ENCODE measurements at regions not wholly inside any gene's neighbourhood (a gene's known extent, or its start where the extent isn't known, plus 50 kb on each side); places are given as distances from the start of the nearest gene placed in this dataset.
A peak's percentile ranks its signal among the peaks of the same experiment; 100 is the strongest.
"Not testable (repeated sequence)": the region's sequence is repeated elsewhere in the genome, so short reads cannot be mapped to it uniquely, and the experiment has no call there.

DNA sequence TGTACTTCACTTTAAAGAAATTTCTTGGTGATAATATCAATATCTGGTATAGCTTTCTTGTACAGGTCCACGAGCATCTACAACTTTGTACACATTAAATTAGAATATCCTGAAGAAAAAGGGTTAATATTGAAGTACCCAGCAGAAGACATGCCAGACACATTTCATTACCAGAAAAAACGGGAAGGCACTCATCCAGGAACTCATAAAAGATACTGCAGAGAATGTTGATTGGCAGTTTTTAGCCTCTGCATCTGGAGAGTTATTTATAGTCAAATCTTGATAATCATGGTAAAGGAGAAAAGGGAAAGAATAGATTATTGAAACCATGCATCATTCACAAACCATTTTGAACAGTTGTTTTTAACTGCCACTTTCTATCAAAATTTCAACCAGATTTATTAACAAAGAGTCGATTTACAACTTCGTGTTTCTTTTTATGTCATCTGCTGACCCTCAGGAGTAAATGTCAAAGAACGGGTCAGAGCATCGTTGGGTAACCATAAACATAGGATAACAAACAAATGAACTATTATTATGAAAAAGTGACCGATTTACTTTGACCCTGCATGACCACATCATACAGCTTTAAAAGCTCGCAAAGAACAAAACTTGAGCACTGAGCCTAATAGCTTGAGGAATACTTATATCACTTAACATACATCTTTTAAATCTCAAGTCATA is 229.2 kb upstream of the SGK1 start:
- DNase-seq = no peak

DNA sequence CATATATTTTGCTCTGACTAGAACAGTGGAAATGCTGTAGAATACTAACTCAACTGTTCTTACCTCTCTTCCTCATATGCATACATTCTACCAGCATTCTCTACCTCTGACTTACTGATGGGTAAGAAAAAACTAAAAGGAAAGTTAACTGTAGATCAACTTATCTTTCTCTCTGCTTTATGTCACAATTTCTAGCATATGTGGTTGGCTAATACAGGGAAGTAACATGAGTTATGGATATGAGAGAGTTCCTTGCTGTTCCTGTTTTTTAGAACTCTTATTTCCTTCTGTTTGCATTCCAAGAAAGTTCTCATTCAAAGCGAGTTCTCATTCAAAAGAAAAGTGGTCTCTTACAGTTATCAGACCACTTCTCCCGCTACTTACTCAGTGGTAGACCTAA is 226.8 kb upstream of the SGK1 start:
- no peak for DNase-seq

DNA sequence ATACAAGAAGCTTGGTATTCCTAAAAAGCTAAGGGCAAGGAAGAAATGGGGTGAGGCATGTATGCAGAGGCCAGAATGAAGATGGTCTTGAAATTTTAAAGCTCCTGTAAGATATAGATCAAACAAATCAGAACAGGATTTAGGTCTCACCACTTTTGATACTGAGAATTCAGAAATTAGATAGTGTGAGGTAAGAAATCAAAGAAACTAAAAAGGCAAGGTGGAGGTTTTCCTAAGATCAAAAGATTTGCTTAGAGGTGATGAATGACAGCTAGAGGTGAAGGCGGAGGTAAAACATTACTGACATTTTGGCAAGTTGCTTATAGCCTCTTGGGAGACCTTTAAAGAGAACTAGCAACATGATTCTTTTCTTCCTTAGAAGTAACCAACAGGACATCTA is 225.2 kb upstream of the SGK1 start:
- DNase-seq = no peak

GRCh38 chr6:134541001-134541400 is 223.1 kb upstream of the SGK1 start:
- no peak for DNase-seq

- no peak for DNase-seq
Observed at GRCh38 chr6:134539865-134540323, 222.0 kb upstream of the SGK1 start.

GRCh38 chr6:134537765-134538164 is 219.9 kb upstream of the SGK1 start:
- not testable (repeated sequence) for DNase-seq

DNA sequence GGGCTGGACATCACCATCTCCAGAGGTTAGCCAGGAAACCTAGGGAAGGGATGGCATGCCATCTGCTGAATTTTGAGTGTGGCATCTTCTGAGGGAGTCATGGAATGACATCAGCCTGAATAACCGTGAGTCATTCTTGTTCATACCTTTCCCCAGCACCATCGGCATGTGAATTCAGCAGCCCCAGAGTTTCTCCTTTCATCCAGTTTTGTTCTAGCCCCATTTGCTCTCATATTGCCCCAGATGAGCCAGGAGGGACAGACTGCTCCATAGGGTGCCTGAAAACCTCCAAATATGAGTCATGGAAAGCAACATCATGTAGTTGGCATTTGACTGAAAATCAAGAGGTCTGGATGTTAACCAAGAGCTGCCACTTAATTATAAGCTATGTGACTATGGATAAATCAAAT is 219.2 kb upstream of the SGK1 start:
- peak; percentile 17 for DNase-seq

- DNase-seq = no peak
Observed at GRCh38 chr6:134535831-134536230, 217.9 kb upstream of the SGK1 start.

GRCh38 chr6:134534708-134535149 is 216.8 kb upstream of the SGK1 start:
- no peak for DNase-seq

DNA sequence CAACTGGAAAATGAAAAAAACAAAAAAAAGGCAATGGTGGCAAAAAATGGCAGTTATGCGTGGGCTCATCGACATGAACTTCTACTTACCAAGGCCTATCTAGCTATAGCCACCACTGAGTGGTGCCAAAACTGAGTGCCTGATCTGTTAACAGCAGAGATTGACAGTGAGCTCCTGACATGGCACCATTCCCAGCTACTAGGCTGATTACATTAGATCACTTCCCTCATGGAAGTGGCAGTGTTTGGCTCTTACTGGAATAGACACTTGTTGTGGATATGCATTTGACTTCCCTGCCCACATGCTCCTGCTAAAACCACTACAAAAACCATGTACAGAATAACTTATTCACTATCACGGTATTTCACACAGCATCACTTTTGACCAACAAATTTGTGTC is 216.1 kb upstream of the SGK1 start:
- DNase-seq = no peak

DNA sequence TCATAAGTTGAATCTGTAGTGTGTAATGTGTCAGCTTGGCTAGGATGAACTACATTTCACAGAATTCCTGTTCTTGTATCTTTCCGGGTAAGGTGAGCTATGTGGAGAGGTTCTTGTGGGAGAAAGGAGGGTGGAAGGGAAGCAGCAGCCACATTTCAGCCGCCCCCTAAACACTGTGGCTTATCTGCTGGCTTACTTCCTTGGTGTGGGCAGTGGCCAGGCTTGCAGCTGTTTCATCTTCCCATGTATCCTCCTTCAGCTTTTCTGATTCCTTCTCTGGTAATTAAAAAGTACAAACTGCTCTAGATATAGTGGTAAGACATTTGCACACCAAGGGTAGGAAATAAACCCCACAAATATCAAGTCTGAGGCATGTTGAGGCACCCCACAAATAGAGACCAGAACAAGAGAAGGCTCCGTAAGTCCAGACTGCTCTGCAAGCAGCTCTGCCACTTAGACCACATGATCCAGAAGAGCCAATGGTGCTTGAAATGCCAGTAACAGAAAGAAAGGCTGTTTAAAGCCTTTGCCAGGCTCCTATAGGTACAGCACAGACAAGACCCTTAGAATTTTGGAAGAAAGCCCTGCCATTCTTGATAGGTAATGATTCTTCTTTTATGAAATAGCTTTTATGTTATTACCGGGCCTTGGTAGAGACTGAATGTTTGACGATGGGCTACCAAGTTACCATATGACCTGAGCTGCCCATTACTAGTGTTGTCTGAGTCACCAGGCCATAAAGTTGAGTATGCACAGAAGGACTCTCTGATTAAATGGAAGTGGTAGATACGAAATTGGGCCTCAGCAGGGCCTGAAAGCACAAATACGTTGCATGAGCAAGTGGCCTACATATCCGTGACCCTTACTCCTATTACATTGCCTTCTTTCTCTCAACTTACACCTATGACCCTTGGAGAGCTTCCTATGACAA is 215.0 kb upstream of the SGK1 start:
- DNase-seq = no peak

DNA sequence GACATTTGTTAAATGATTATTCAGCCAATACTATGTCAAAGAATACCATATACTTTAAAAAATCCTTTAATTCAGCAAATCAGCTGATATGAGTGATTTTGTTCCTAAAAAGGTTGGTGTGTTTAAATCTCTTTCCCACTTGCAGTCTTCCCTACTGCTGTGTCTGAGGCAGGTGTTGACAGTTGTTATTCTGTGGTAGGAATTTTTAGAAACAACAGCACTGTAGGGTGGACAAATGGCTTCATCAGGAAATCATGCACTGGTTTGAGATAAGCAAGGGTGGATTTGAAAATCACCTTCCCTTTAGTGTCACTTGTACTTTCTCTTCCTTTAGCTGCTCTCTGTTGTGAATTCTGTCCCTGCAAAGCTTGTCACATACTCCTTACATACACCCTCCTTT is 213.7 kb upstream of the SGK1 start:
- DNase-seq = no peak

DNA sequence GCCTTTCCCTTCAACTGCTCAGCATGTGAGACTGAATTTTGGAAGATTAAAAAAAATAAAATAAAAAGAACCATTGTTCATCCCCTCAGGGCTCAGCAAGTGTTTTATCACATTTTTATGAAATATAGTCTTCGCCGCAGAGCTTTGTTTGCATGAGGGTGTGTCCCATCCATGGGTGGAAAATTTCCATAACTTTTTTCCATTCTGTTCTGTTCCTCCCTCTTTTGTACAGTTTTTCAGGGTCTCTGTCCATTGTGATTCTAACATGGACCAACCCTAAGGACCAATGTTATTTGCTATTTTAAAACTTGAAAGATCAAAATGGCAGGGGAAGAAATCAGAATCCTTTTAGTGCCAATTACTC is 213.3 kb upstream of the SGK1 start:
- no peak for DNase-seq

- DNase-seq = no peak
Observed at GRCh38 chr6:134529921-134530320, 212.0 kb upstream of the SGK1 start.

- no peak for DNase-seq
Observed at GRCh38 chr6:134529305-134529704, 211.4 kb upstream of the SGK1 start.

DNA sequence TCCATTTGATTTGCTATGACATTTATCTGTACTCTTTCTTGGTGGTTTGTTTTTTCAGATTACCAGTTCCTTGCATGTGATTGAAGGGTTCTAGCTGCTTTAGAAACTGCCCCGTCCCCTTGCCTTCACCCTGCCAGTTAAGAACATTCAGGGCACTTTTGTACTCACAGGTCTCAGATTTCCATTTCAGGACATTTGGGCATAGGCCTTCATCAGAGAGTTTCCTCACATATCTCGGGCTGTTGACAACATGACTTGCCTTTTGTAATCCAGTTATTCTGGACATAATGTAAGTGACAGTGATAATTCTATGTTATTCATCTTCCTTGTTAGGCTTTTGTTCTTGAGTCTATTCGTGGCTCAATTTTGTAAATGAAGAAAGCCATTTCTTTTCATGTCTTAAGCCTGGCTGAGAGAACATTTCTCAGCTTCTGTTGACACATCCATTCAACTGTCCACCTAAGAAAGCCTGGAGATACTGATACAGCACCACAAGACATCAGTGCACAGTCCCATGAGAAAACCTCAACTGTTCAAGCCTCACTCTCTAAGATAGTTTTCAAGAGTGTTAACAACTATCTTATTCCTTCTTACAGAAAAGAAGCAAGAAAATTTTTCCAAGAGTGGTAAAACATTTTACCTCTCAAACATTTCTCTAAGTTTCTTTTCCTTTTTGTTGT is 209.3 kb upstream of the SGK1 start:
- no peak for DNase-seq

GRCh38 chr6:134525190-134525868 is 207.4 kb upstream of the SGK1 start:
- DNase-seq = no peak

DNA sequence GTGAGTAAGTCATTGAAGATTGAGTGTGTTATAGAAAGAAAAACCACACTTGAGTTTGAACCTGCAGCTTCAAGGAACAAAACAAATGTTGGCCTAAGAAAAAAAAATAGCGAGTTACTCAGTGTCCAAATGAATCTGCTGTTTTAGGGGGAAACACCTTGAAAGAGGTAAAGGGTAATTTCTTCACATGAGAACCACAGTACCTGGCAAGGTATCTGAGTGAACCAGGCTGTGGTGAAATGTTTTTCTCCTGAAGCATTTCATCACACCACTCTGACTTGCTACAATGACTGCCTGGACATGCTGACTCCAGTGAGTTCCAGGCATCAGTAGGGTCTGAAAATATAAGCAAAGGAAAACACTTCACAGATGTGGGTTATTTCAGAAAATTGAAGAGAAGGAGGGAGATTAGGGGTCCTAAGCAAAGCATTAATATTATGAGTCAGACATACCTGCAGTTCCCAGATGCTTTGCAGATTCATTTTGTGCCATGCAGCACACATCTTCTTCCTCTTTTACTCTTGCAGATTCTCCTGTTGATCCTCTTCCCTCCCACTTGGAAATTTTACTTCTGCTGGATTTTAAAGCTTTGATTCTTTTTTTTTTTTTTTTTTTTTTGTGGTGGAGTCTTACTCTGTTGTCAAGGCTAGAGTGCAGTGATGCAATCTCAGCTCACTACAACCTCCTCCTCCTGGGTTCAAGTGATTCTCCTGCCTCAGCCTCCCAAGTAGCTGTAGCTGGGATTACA is 206.2 kb upstream of the SGK1 start:
- no peak for DNase-seq

GRCh38 chr6:134523051-134523450 is 205.1 kb upstream of the SGK1 start:
- DNase-seq = no peak

- DNase-seq = no peak
Observed at GRCh38 chr6:134521116-134521501, 203.2 kb upstream of the SGK1 start.

- DNase-seq = no peak
Observed at GRCh38 chr6:134520181-134521115, 202.5 kb upstream of the SGK1 start.
